Activated CD8-positive, alpha-beta memory T cell treated with anti-CD3 and anti-CD28 coated beads, Interleukin-2, amount 50 U/mL, for 1 hour (primary cell): ENCODE measurements at regions not wholly inside any gene's neighbourhood (a gene's known extent, or its start where the extent isn't known, plus 50 kb on each side); places are given as distances from the start of the nearest gene placed in this dataset.

ENCODE experiments used
- DNase-seq: peaks from one replicate; pipeline ENCODE4 v3.0.0-alpha.2; 2020; ENCODE audit errors: extremely low read depth

DNA sequence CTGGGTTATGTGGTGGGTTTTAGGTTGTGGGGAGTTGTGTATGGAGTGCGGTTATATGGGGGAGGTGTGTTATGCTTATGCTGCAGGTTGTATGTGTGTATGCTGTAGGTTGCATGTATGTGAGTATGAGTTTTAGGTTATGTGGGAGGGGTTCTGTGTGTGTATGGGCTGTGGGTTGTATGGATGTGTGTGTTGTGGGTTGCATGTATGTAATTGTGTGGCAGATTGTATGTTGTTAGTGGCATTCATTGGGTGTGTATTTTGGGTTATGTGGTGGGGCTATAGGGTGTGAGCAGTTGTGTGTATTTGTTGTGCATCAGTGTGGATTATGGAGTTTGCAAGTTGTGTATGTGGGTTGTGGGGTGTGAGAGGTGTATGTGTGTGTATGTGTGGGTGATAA is 277.4 kb downstream of the NPIPA8 start:
- DNase-seq, result no peak

GRCh38 chr16:18055411-18055916 is 281.1 kb downstream of the NPIPA8 start:
- DNase-seq, result no peak

- no peak for DNase-seq
Measured at GRCh38 chr16:18050777-18051176, 285.8 kb downstream of the NPIPA8 start.

- no peak for DNase-seq
Measured at GRCh38 chr16:18050234-18050633, 286.3 kb downstream of the NPIPA8 start.

- no peak for DNase-seq
Measured at GRCh38 chr16:18049547-18050133, 286.9 kb downstream of the NPIPA8 start.

DNA sequence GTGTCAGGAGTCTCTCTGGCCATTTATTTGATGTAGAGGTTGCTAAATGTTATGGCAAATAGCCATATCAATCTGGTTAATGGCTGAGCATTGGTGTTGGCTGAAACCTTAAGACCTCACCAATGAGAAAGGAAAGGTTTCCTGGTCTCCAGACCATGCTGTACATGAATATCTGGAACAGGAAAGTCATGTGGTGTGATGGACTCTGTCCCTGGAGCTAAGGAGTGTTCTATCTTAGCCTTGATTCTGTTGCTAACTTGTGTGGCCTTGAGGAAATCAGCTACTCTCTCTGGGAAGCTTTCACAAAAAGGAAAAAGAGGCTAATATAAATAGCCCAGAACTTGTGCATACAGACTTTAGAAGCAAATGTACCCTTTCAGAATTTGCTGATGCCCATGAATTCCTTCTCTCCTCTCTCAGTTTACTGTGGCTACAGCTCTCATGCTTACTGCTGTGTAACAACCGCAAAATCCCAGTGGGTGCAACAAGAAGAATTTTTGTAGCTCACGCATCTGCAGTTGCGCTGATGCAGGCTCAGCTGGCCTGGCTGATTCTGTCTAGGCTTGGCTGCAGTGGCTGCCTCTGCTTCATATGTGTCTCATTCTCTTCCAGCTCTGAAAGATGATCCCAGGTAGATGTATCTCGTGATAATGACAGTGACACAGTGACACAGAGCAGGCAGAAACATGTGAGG is 287.5 kb downstream of the NPIPA8 start:
- no peak for DNase-seq

DNA sequence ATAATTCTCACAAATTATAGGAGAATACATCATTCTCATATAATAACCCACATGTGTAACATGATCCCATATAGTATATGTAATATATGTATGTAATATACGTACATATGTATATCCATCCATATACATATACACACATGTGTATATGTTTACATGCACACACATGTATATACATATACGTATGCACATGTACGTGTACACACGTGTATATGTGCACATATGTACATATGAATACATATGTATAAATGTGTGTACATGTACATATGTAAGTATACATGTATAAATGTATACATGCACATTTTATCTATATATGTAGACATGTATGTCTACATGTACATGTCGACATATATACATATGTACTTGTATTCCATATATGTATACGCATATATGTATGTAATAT is 288.8 kb downstream of the NPIPA8 start:
- no peak for DNase-seq

DNA sequence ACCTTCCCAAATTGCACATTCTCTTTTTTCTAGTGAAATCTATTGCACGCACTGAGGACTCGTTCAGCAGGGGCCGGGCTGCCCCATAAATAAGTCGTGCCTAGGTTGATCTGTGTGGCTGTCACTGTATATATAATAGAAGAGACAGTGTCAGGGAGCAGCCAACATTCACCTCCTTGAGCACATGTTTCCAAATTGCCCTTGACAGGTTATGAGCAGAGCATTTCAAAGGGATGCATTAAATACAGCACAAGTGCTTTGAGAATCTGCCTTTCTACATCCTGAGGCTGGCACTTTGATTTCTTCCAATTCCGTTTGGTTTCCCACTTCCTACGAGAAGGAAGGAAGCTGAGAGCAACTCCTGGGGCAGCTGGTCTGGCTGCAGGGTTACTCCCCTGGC is 291.2 kb downstream of the NPIPA8 start:
- DNase-seq, result no peak

DNA sequence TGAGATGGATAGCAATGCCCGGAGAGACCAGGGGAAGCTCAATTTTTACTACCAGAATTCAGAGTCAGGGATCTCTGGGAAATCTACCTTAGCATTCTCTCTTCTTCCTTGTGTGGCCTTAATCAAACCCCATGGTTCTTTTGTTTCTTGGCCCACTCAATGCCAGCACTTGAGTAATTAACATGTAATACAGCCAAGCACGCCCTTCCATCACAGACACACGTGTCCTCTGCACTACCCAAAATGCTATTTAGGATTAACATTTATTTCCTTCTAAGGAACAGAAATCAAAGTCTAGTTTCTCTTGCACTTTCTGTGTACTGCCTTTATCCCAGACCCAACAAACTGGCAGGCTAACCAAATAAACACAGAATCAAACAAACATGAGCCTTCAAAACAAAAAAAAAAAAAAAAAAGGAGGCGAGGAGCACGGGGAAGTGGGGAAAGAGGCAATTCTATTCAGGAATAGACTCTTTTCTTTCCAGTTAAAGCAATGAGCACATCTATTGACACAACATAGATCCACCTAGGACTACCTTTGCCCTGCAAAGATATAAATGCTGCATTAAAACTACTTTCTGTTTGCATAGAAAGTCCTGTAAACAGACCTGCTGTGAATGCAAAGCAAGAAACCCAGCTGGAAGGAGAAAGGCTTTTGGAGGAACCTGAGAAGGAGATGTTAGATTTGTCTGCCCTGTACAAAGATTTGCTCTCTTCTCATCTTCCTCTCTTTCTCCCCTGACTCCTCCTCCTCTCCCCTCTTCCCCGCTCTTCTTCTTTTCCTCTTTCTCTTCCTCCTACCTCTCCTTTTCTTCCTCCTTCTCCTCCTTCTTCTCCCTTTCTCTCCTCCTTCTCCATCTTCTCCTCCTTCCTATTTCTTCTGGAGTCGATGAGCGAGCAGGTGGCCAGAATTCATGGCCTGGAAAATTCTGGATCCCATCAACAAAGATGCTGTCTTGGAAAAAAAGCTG is 294.4 kb downstream of the NPIPA8 start:
- no peak for DNase-seq

GRCh38 chr16:18039931-18040330 is 296.6 kb downstream of the NPIPA8 start:
- DNase-seq, result no peak

- no peak for DNase-seq
Measured at GRCh38 chr16:18037051-18037450, 299.5 kb downstream of the NPIPA8 start.

DNA sequence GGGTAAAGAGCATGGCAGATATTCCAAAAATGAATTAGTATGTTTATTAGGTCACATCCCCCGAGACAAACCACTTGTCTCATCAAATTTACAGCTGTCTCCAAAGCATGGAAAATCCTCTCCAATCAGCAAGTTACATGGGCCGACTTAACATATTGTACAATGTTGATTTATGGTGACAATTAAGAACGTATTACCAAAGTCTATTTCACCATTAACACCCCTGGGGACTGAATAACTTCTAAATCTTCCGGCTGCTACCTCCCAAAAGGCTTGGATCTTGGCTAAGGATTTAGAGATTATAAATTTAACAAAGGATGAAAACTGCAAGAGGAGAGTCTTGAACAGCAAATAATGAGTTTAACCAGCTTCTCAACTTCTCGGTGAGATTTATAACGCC is 311.9 kb downstream of the NPIPA8 start:
- no peak for DNase-seq

- DNase-seq, result no peak
Measured at GRCh38 chr16:18018376-18018775, 318.2 kb downstream of the NPIPA8 start.

DNA sequence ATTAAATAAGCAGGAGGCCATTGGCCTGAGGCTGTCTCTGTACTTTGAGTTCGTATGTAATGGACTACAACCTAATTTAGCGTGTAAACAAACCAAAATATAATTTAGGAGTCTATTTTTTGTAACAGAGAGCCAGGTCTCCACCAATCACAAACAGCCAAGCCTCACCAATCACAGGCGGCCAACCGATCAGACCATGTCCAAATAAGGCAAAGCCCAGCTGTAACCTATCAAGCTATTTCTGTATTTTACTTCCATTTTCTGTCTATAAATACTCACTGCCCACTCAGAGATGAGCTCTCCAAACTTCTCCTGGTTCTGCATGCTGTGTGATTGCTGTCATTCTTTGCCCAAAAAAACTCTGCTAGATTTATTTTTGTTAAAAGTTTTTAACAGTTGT is 322.7 kb downstream of the NPIPA8 start:
- DNase-seq, result no peak

- DNase-seq, result no peak
Measured at GRCh38 chr16:18008356-18008755, 328.2 kb downstream of the NPIPA8 start.

- DNase-seq, result no peak
Measured at GRCh38 chr16:18003033-18003432, 333.5 kb downstream of the NPIPA8 start.

DNA sequence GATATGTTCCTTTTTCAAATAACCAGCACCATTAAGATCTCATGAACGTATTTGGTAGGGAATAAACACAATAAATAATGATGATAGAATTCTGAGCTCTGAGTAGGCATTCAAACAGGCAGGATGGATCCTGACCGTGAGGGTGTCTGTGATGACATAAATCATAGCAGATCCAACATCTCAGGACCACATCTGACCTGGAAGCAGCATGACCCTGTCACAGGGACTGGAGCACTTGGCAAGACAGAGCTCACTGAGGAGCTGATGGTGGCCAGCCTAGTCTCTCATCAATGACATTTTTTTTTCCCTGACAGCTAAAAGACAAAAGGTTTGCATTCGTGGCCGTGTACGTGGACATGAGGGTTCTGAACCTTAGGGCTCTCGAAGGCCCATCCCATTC is 337.5 kb downstream of the NPIPA8 start:
- no peak for DNase-seq

DNA sequence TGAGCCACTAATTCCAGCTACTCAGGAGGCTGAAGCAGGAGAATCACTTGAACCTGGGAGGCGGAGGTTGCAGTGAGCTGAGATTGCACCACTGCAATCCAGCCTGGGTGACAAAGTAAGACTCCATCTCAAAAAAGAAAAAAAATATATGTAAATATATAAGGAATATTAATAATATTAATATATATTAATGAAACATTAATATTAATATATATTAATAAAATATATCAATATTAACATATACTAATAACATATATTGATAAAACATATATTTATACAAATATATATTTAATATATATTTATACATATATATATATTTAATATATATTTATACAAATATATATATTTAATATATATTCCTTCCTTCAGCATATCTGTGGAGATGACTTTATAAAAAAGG is 338.0 kb downstream of the NPIPA8 start:
- no peak for DNase-seq

GRCh38 chr16:17994027-17994426 is 342.5 kb downstream of the NPIPA8 start:
- DNase-seq, result no peak

GRCh38 chr16:17992416-17992815 is 344.1 kb downstream of the NPIPA8 start:
- DNase-seq, result no peak

DNA sequence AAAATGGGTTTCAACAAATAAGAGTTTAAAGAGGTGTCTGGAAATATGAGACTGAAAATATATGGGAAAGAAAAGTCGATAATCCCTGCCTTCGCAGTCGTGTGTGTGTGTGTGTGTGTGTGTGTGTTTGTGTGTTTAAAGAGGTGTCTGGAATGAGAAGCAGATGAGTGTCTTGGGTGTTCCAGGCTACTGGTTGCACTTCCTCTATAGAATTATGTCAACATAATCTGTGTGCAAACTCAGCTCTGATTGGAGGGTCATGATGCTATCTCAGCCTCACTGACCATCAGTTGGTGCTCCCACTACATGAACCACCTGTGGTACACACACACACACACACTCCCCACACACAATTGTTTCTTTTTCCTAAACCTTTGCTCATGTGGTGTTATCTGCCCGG is 347.3 kb downstream of the NPIPA8 start:
- no peak for DNase-seq

DNA sequence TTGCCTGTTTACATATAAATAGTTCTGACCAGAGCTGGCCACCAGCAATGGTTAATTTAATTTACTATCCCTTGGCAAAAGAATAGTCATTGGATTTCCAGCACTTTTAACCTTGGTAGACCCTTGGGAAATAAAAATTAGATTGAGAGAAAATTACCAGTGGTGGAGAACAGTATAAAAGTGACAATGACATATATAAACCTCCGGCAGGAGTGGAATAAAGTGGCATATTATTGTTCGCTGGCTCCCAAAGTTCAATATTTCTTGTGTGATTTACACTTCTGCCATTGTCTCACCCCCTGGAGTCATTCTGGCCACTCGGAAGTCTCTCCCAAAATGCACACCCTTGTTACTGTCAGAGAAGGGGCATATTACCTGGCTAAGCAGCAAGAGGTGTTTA is 347.7 kb downstream of the NPIPA8 start:
- DNase-seq, result no peak

GRCh38 chr16:17986991-17987390 is 349.5 kb downstream of the NPIPA8 start:
- no peak for DNase-seq
